Stomach (tissue), 4 donors: ENCODE measurements at regions not wholly inside any gene's neighbourhood (a gene's known extent, or its start where the extent isn't known, plus 50 kb on each side); places are given as distances from the start of the nearest gene placed in this dataset.

Experiments
- CTCF ChIP-seq, 7 experiments: fragments of 450-650 bp in 4 of 7; fragments of 200-600 bp in 3 of 7; sonication (generic) in 3 of 7; IDR thresholded peaks; one replicate each; pipeline ENCODE4 v1.5.1; 2016 to 2019; ENCODE audit warnings: antibody characterized with exemption in 7 of 7, control low read depth in 2 of 7, mild to moderate bottlenecking in 1 of 7
- EP300 ChIP-seq: sonication (generic); formaldehyde crosslinking; IDR thresholded peaks from one replicate; pipeline ENCODE4 v1.6.1; 2017; ENCODE audit warnings: antibody characterized with exemption
- POLR2A ChIP-seq, 4 donors: fragments of 450-650 bp; IDR thresholded peaks; one replicate each; pipeline ENCODE4 v1.6.1; 2016; ENCODE audit warnings: antibody characterized with exemption in 4 of 4, control low read depth in 2 of 4, mild to moderate bottlenecking in 1 of 4, moderate library complexity in 1 of 4
- POLR2AphosphoS5 ChIP-seq, 3 donors: sonication (generic); formaldehyde crosslinking; IDR thresholded peaks; one replicate each; pipeline ENCODE4 v1.6.1; 2016; ENCODE audit warnings: antibody characterized with exemption in 3 of 3

GRCh38 chr2:58896638-58897037 is 655.5 kb upstream of the FANCL start:
- TF ChIP-seq POLR2A (IDR thresholded peaks at IDR 0.05) (no peak), CTCF (IDR thresholded peaks at IDR 0.05) (no peak), POLR2AphosphoS5 (IDR thresholded peaks at IDR 0.05) (no peak), EP300 (no peak)
